HG03469 (cell line): ENCODE measurements at regions not wholly inside any gene's neighbourhood (a gene's known extent, or its start where the extent isn't known, plus 50 kb on each side); places are given as distances from the start of the nearest gene placed in this dataset.
"Not testable (repeated sequence)": the region's sequence is repeated elsewhere in the genome, so short reads cannot be mapped to it uniquely, and the experiment has no call there.

ENCODE experiments used
- ATAC-seq: cut with Tn5 transposase; IDR thresholded peaks from one replicate; pipeline ENCODE4 v1.9.1; 2021; ENCODE audit warnings: mild to moderate bottlenecking, moderate library complexity, moderate number of reproducible peaks; ENCODE audit not compliant: unreplicated experiment

DNA sequence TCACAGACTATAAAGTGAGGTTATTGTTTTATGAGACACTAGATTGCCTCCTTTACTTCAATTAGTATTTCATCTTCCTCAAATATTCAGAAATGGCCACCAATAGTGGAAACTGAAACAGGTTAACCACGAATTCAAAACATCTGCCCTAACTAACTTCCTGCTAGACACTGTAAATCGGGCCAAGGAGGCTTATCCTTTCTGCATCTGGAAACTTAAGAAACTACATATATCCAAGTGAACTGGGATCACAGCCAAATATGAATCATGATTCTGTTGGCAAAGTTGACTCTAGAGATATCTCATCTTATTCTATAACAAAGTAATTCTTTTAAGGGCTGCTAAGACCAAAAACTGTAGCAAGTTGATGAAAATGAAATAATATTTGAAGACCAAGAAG, 136.6 kb upstream of the ZC3H15 start:
- ATAC-seq, result peak; percentile 69

DNA sequence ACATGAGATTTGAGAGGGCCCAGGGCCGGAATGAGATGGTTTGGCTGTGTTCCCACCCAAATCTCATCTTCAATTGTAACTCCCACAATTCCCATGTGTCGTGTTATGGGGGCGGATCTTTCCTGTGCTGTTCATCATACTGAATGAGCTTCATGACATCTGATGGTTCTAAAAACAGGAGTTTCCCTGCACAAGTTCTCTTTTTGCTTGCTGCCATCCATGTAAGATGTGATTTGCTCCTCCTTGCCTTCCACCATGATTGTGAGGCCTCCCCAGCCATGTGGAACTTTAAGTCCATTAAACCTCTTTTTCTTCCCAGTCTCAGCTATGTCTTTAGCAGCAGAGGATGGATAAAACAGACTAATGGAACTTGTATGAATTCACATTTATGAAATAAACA, 131.9 kb upstream of the ZC3H15 start:
- ATAC-seq, result not testable (repeated sequence)

GRCh38 chr2:186365406-186365805, 120.7 kb upstream of the ZC3H15 start:
- ATAC-seq, result no peak

DNA sequence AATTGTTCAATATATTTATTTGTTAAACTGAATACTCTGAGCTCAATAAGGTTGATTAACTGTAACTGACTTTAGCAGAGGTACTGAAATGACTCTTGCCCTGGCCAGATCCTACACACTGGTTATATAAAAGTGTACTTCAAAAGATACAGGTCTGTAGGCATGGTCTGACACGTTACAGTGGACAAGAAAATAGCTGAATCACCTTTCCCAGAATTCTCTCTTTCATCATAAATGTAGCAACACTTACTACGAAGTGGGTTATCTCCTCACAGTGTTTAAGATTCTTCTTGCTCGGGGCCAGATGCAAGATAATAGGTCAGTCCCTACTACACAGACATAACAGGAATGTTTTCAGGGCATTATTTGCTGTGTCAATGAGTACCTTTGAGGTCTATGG, 107.0 kb upstream of the ZC3H15 start:
- ATAC-seq, result no peak

DNA sequence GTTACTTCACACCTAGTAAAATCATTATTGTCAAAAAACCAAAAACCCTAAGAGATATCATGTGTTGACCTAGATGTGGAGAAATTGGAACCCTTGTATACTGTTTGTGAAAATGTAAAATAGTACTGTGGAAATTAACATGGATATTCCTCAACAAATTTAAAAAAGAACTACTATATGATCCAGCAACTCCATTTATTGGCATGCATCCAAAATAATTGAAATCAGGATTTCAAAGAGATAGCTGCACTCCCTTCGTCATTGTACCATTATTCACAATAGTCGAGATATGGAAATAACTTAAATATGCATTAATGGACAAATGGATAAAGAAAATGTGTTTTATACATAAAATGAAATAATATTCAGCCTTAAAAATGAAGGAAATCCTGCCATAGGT, 105.3 kb upstream of the ZC3H15 start:
- no peak for ATAC-seq

DNA sequence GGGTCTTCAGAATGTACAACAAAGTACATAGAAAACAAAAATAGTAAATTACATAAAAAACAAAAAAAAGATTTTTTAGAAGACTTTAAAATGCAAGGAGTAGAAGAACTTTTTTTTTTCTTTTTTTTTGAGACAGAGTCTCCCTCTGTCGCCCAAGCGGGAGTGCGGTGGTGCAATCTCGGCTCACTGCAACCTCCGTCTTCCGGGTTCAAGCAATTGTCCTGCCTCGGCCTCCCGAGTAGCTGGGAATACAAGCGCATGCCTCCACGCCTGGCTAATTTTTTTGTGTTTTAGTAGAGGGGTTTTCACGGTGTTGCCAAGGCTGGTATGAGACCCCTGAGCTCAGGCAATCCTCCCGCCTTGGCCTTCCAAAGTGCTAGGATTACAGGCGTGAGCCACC, 104.5 kb upstream of the ZC3H15 start:
- ATAC-seq, result no peak

- no peak for ATAC-seq
These were observed 103.1 kb upstream of the ZC3H15 start for GRCh38 chr2:186382932-186383331.

- ATAC-seq, result no peak
These were observed 101.8 kb upstream of the ZC3H15 start for GRCh38 chr2:186384226-186384625.

DNA sequence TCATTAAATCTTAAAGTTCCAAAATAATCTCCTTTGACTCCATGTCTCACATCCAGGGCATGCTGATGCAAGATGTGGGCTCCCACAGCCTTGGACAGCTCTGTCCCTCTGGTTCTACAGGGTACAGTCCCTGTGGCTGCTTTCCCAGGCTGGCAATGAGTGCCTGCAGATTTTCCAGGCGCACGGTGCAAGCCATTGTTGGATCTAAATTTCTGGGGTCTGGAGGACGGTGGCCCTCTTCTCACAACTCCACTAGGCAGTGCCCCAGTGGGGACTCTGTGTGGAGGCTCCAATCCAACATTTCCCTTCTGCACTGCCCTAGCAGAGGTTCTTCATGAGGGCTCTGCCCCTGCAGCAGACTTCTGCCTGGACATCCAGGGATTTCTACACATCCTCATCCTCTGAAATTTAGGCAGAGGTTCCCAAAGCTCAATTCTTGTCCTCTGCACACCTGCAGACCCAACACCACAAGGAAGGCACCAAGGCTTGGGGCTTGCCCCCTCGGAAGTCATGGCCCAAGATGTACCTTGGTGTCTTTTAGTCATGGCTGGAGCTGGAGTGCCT, 100.3 kb upstream of the ZC3H15 start:
- not testable (repeated sequence) for ATAC-seq

DNA sequence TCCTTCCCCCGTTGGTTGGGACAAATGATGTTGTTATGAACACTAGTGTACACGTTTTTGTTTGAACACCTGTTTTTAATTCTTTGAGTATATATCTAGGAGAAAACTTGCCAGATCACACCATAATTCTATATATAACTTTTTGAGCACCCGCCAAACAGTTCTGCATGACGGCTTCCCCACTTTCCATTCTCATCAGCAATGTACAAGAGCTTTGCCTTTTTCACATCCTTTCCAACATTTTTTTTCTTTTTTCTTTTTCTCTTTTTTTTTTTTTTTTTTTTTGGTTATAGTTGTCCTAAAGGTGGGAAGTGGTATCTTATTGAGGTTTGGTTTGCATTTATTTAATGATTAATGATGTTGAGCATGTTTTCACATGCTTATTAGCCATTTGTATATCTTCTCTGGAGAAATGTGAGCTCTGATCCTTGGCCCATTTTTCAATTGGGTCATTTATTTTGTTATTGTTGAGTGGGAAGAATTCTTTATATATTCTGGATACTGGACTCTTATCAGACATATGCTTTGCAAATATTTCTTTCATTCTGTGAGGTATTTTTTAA, 86.9 kb upstream of the ZC3H15 start:
- peak; percentile 62 for ATAC-seq

- no peak for ATAC-seq
These were observed 80.2 kb upstream of the ZC3H15 start for GRCh38 chr2:186405842-186406241.

GRCh38 chr2:186407611-186408010, 78.4 kb upstream of the ZC3H15 start:
- no peak for ATAC-seq

GRCh38 chr2:186410802-186411201, 75.3 kb upstream of the ZC3H15 start:
- ATAC-seq, result no peak

DNA sequence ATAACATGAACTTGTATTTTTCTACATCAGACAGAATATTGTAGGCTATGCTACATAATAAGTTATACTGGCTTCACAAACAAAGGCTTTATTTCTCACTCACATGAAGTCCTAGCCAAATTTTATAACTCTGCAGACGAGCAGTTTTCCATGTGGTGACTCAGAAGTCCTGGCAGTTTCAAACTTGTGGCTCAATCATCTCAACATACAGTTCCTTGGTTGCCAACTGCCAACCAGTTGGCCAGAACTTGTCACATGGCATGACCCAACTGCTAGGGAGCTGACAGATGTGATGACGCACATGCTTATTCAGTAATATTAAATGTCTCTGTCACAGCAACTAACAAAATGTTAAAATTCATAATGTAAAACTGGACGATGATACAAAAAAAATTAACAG, 63.8 kb upstream of the ZC3H15 start:
- no peak for ATAC-seq

- no peak for ATAC-seq
These were observed 62.6 kb upstream of the ZC3H15 start for GRCh38 chr2:186423481-186423880.

DNA sequence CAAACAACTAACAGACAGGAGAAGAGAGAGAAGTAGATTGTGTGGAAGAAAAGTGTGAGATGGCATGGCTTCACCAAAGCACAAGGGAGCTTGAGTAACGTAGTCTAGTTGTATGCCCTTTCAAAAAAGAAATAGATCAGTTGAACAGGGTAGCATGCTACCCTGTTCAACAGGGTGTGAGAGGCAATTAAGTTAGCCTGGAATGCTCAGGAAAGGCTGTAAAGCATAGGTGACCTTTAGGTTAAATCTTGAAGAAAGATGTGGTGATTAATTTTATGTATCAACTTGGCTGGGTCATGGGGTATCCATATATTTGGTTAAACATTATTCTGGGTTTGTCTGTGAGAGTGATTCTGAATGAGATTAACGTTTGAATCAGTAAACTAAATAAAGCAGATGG, 61.8 kb upstream of the ZC3H15 start:
- no peak for ATAC-seq

GRCh38 chr2:186425576-186425975, 60.5 kb upstream of the ZC3H15 start:
- ATAC-seq, result no peak

DNA sequence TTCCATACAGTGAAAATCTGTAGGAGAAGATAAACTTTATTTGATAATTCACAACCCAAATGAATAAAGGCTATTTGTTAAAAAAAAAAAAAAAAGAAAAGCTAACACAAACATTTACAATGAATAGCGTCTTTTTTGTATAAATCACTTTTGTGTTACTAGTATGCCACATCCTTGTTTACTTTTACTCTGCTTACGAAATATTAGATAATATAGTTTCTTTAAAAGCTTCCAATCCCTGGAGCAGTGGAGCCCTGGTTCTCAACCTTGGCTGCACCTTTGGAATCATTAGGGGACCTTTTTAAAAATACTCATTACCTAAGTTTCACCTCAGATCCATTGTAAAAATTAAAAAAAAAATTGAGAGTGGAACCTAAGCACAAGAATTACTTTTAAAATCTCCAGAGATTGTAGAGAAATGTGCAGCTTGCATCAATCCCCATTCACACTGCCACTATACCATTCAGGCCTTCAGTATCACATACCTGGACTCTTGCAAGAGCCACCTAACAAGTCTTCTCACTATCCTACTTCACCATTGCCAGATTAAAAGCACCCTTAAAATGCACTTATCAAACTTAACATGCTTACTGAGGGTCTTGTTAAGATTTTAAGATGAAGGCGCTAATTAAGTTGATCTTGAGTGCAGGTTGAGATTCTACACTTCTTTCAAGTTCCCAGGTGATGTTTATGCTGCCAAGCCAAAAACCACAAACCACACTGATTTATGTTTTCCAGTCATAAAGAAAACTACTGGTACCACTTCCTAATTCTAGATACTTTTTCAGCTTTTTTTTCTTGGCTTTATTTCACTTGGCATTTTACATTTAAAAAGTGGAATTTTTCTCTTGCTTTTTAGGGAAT, 59.7 kb upstream of the ZC3H15 start:
- peak; percentile 91 for ATAC-seq

DNA sequence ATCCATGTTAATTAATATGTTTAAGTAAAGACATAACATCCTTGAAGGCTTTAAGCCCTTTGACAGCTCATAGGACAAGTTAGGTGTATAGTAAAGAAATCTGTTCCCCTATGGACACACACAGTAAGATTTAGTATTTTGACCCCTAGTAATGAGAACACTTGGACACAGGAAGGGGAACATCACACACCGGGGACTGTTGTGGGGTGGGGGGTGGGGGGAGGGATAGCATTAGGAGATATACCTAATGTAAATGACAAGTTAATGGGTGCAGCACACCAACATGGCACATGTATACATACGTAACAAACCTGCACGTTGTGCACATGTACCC, 59.1 kb upstream of the ZC3H15 start:
- peak; percentile 17 for ATAC-seq

DNA sequence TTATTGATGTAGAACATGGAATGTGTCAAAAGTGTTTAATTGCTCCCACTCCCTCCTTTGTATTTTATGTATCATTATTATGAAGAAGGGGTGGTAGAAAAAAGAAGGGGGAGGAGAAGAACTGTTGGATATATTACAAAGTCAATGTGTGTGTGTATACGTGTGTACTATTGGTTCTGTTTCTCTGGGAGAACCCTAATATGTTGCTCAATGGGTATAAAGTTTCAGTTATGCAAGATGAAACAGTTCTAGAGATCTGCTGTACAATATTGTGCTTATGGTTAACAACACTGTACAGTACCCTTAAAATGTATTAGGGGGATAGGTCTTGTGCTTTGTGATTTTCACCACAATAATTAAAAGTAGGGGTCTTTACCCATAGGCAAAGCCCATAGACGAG, 58.1 kb upstream of the ZC3H15 start:
- no peak for ATAC-seq

GRCh38 chr2:186429104-186429503, 57.0 kb upstream of the ZC3H15 start:
- ATAC-seq, result no peak

GRCh38 chr2:186431306-186431705, 54.8 kb upstream of the ZC3H15 start:
- no peak for ATAC-seq
